Right lobe of liver (tissue), 6 donors: ENCODE measurements at regions not wholly inside any gene's neighbourhood (a gene's known extent, or its start where the extent isn't known, plus 50 kb on each side); places are given as distances from the start of the nearest gene placed in this dataset.

Experiments
- ATAC-seq, 4 donors: fragments of 200-7000 bp; cut with Tn5 transposase; one replicate each; pipeline ENCODE4 v1.9.1; 2020; ENCODE audit warnings: mild to moderate bottlenecking in 4 of 4, moderate library complexity in 4 of 4
- DNase-seq, 3 donors: peaks; one replicate each; pipeline ENCODE4 v3.0.0-alpha.2; 2020
- H3K27ac ChIP-seq, 3 donors: fragments of 200-600 bp; one replicate each; pipeline ENCODE4 v1.8.0; 2022
- H3K27me3 ChIP-seq, 2 donors: fragments of 200-600 bp; one replicate each; pipeline ENCODE4 v1.8.0; 2022
- H3K36me3 ChIP-seq, 4 donors: fragments of 200-600 bp; sonication (generic) in 1 of 4; one replicate each; pipeline versions ENCODE4 v1.5.1 to v1.8.0; 2017 to 2022; ENCODE audit warnings: control low read depth in 1 of 4
- H3K4me1 ChIP-seq, 4 donors: fragments of 200-600 bp; sonication (generic) in 1 of 4; one replicate each; pipeline versions ENCODE4 v1.5.1 to v1.8.0; 2017 to 2022; ENCODE audit warnings: control low read depth in 1 of 4
- H3K4me3 ChIP-seq, 3 donors: fragments of 200-600 bp; one replicate each; pipeline ENCODE4 v1.8.0; 2022
- H3K9me3 ChIP-seq, 4 donors: fragments of 200-600 bp; sonication (generic) in 1 of 4; one replicate each; pipeline versions ENCODE4 v1.5.1 to v1.8.0; 2017 to 2022; ENCODE audit warnings: control low read depth in 1 of 4
- POLR2A ChIP-seq: fragments of 450-650 bp; IDR thresholded peaks from one replicate; pipeline ENCODE4 v1.6.1; 2017; ENCODE audit warnings: antibody characterized with exemption, mild to moderate bottlenecking
- WGBS: methylation state at CpG from one replicate; pipeline ENCODE4 v1.1.6; 2018; ENCODE audit warnings: low coverage, low lambda C conversion rate; ENCODE audit not compliant: insufficient coverage; ENCODE audit errors: missing lambda C conversion rate; 5-methylcytosine and 5-hydroxymethylcytosine counted together
- intact Hi-C, 2 donors: fragments of 100-400 bp; cut with DNase I; formaldehyde crosslinking; loops; one replicate each; pipeline versions ENCODE4 v1.11.2 to v1.14.1; 2022
- TF ChIP-seq, protein P1 (sequence below), 4 donors: fragments of 200-600 bp in 3 of 4; fragments of 450-650 bp in 1 of 4; IDR thresholded peaks; one replicate each; pipeline versions ENCODE4 v1.5.1 to v1.8.0; 2016 to 2022; ENCODE audit warnings: antibody characterized with exemption in 4 of 4, mild to moderate bottlenecking in 2 of 4
- donor health status: DM: no; HTN: yes; CAD: no.
- donor health status: DM: no; HTN: no; CAD: no.
- donor health status: DM: no; HTN: no; CAD: no.
- donor health status: DM: no; HTN: yes; CAD: no.
- donor health status: DM: no; HTN: yes; CAD: no.

DNA sequence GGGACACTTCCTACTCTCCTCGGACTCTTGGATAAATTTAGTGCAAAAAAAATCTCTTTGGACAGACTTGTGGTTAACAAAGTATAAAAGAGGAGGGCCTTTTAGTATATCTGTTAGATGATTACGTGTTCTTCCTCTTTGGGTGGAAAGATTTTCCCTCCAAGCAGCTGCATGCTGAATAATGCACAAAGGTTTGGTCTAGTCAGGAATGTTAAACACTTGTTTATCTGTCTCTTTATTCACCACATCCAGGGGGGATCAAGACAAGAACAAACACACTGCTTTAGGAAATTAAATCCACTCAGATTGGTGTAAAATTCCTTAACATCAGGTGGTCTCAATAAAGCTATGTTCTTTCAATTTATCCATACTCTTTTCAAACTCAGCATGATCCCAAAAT is 260.9 kb upstream of the CHD6 start:
- Histone ChIP-seq H3K27me3 (no peaks in the 10 kb centered on the region), H3K9me3 (no peaks in the 10 kb centered on the region), H3K27ac (no peak overlapping the region), H3K4me3 (no peak overlapping the region), H3K4me1 (no peaks in the 10 kb centered on the region), H3K36me3 (no peaks in the 10 kb centered on the region)
- TF ChIP-seq, protein P1, sequence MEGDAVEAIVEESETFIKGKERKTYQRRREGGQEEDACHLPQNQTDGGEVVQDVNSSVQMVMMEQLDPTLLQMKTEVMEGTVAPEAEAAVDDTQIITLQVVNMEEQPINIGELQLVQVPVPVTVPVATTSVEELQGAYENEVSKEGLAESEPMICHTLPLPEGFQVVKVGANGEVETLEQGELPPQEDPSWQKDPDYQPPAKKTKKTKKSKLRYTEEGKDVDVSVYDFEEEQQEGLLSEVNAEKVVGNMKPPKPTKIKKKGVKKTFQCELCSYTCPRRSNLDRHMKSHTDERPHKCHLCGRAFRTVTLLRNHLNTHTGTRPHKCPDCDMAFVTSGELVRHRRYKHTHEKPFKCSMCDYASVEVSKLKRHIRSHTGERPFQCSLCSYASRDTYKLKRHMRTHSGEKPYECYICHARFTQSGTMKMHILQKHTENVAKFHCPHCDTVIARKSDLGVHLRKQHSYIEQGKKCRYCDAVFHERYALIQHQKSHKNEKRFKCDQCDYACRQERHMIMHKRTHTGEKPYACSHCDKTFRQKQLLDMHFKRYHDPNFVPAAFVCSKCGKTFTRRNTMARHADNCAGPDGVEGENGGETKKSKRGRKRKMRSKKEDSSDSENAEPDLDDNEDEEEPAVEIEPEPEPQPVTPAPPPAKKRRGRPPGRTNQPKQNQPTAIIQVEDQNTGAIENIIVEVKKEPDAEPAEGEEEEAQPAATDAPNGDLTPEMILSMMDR (IDR thresholded peaks at IDR 0.05) = no peak
- TF ChIP-seq POLR2A = no peak
- intact Hi-C loops = no loop called here
- WGBS = 23% methylated on average over 2 of the region's 2 CpGs
- ATAC-seq (no peak), DNase-seq (no peak)

DNA sequence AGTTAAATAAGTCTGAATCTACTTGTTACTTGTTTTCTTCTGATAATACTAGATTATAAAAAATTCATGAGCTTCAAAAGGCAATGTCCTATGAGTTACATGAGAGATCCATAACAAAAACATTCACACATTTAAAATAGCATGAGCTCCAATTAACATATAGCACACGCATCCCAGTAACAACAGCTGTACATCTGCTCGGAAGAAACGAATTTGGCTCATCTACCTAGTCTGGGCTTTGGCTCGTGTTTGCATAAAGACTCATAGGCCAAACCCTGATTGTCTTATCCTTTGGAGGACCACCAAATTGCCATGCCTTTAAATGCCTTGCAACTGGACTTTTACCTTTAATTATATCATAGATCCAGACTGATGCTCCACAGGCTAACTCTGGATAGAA is 259.7 kb upstream of the CHD6 start:
- DNase-seq (no peak), ATAC-seq (no peak)
- Histone ChIP-seq H3K36me3 (no peaks in the 10 kb centered on the region), H3K27me3 (no peaks in the 10 kb centered on the region), H3K4me1 (no peaks in the 10 kb centered on the region), H3K27ac (no peak overlapping the region), H3K9me3 (no peaks in the 10 kb centered on the region), H3K4me3 (no peak overlapping the region)
- TF ChIP-seq, protein P1 (IDR thresholded peaks at IDR 0.05) = no peak
- TF ChIP-seq POLR2A = no peak
- intact Hi-C loops = no loop called here
- WGBS = 61% methylated on average over 4 of the region's 4 CpGs

DNA sequence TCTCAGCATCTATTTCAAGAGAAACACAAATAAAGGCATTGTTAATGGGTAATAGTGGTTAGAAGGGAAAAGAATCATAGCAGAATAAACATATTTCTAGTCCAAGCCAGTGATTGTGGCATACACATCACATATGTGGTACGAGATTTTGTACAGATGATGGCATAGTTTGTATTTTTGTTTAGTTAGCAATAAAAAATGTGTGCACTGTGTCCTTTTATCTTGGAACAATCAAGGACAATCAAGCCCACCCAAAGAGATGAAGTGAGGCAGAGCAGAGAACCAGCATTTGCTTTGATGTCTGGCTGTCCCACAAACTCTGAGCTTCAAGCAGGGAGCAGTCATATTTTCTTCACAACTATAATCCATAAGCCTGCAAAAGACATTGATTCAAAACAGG is 256.5 kb upstream of the CHD6 start:
- Histone ChIP-seq H3K27ac (no peak overlapping the region), H3K4me3 (no peak overlapping the region), H3K36me3 (no peaks in the 10 kb centered on the region), H3K27me3 (no peaks in the 10 kb centered on the region), H3K9me3 (no peaks in the 10 kb centered on the region), H3K4me1 (no peaks in the 10 kb centered on the region)
- no peak for ATAC-seq
- WGBS = 37% methylated on average over 1 of the region's 1 CpG
- TF ChIP-seq POLR2A = no peak
- intact Hi-C loops = no loop called here
- no peak for DNase-seq

DNA sequence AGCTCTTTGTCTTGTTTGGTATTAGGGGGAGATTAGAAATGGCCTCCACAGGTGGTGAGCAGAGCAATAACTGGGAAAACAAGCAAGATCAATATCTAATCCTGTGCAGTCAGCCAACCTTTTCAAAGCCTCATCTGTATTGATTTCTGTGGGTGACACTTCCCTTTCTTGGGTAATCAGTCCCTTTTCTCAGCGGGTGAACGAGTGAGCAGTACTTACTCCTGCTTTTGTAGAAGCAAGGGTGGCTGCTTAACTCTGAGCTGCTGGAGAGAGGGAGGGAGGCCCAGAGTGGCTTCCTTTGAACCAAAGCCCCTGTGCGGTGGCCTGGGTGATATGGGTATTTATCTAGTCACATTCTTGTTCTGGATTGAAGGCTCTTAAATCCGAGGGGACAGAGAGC is 254.8 kb upstream of the CHD6 start:
- no peaks in the 10 kb centered on the region for H3K4me1 ChIP-seq
- no peaks in the 10 kb centered on the region for H3K27me3 ChIP-seq
- 28% methylated on average over 4 of the region's 4 CpGs for WGBS
- no peak for DNase-seq
- H3K36me3 ChIP-seq = no peaks in the 10 kb centered on the region
- H3K9me3 ChIP-seq = no peaks in the 10 kb centered on the region
- intact Hi-C loops = no loop called here
- TF ChIP-seq, protein P1 (IDR thresholded peaks at IDR 0.05) = no peak
- no peak for TF ChIP-seq POLR2A
- H3K27ac ChIP-seq = no peak overlapping the region
- no peak overlapping the region for H3K4me3 ChIP-seq
- ATAC-seq = no peak

DNA sequence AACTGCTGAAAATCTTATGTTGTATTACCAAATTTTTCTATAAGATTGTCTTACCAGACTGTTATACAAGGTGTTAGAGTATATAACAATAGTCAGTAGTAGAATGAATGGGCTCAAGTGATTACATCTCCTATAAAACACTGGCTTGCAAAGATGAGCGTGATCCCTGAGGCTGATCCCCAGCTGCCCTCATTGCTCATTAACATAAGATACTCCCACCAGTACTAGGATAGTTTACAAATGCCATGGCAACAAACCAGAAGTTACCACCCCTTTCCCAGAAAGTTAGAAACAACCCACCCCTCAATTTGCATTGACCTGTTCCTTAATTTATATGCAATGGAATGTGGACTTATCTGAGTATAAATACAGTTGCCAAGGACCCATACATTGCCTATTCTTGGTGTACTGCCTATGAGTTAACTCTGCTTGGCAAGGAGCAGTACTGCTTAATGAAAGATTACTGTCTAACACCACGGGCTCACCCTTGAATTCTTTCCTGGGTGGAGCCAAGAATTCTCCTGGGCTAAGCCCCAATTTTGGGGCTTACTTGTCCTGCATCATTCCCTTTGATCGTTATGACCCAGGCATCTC is 252.8 kb upstream of the CHD6 start:
- intact Hi-C loops = no loop called here
- whole genome bisulfite sequencing = 35% methylated on average over 3 of the region's 3 CpGs
- no peak for DNase-seq
- no peak for TF ChIP-seq POLR2A
- TF ChIP-seq, protein P1 (IDR thresholded peaks at IDR 0.05) = no peak
- Histone ChIP-seq H3K27me3 (no peaks in the 10 kb centered on the region), H3K9me3 (no peaks in the 10 kb centered on the region), H3K4me3 (no peak overlapping the region), H3K4me1 (no peaks in the 10 kb centered on the region), H3K27ac (no peak overlapping the region), H3K36me3 (no peaks in the 10 kb centered on the region)
- ATAC-seq = no peak
